ENCODE measurements at regions not wholly inside any gene's neighbourhood (a gene's known extent, or its start where the extent isn't known, plus 50 kb on each side); places are given as distances from the start of the nearest gene placed in this dataset.

- TF ChIP-seq ARNT (IDR thresholded peaks at IDR 0.05): no peak
- no peak for TF ChIP-seq FOXM1 (IDR thresholded peaks at IDR 0.05; ENCODE audit: borderline replicate concordance)
- no peak for TF ChIP-seq BHLHE40 (IDR thresholded peaks at IDR 0.05; ENCODE audit: borderline replicate concordance)
- TF ChIP-seq NFRKB (IDR thresholded peaks at IDR 0.05): no peak
- no peak for TF ChIP-seq SUZ12 (IDR thresholded peaks at IDR 0.05)
- TF ChIP-seq SP1 (IDR thresholded peaks at IDR 0.05): no peak
Measured at GRCh38 chr1:47507144-47507543, 69.3 kb downstream of the FOXD2 start.

All from HEK293T (cell line).